ENCODE measurements at regions not wholly inside any gene's neighbourhood (a gene's known extent, or its start where the extent isn't known, plus 50 kb on each side); places are given as distances from the start of the nearest gene placed in this dataset.

DNA sequence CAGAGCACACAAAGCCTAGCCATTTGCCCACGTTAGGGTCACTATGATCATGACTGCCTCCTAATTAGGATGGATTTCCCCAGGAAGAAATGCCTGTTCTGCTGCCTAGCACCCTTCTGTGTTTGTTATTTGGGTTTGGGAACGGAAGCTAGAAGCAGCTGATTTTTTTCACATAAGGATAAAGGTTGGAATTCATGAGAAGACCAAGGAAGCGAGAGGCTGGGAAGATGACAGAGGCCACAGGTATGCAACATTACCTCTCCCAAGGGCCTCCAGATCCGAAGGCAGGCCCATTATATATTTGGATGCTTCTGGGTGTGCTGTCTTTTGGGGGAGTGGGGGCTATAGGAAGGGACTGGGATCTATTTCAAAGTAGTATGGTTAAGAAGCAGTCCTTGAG, 204.7 kb downstream of the FBXO15 start:
- ChIA-PET POLR2A (no interaction called here), CTCF (no interaction called here), RAD21 (ENCODE audit: low non-redundant PET in 1 of 2, low total read pairs in 2 of 2, uncharacterized antibody in 2 of 2, unreplicated experiment in 2 of 2) (no interaction called here)
- H3K4me1 ChIP-seq (ENCODE audit: control insufficient read depth in 1 of 2, insufficient read depth in 2 of 2, low read length in 2 of 2), result no peaks in the 10 kb centered on the region
- DNase-seq (ENCODE audit: low read depth, low spot score) (no peak), ATAC-seq (no peak)
- no peak overlapping the region for H3K4me2 ChIP-seq (ENCODE audit: low read length)
- H3K27me3 ChIP-seq (ENCODE audit: insufficient read depth, low read length), result no peaks in the 10 kb centered on the region
- BruUV-seq (replicated peaks), result no TSS peak
- TF ChIP-seq YY1 (IDR thresholded peaks at IDR 0.05; ENCODE audit: extremely low read depth, insufficient replicate concordance, low read depth, low read length) (no peak), POLR2AphosphoS5 (IDR thresholded peaks at IDR 0.05; ENCODE audit: low read depth, low read length) (no peak), SP1 (IDR thresholded peaks at IDR 0.05; ENCODE audit: low read depth) (no peak), EGR1 (IDR thresholded peaks at IDR 0.05; ENCODE audit: low read depth) (no peak), ZBTB33 (IDR thresholded peaks at IDR 0.05; ENCODE audit: extremely low read depth, insufficient replicate concordance, low read length) (no peak), POLR2A (IDR thresholded peaks at IDR 0.05; ENCODE audit: borderline replicate concordance, extremely low read depth, insufficient read depth, insufficient read length) (no peak), SRF (IDR thresholded peaks at IDR 0.05; ENCODE audit: low read depth) (no peak), REST (IDR thresholded peaks at IDR 0.05; ENCODE audit: low read depth) (no peak), EZH2phosphoT487 (IDR thresholded peaks at IDR 0.05; ENCODE audit: borderline replicate concordance) (no peak), FOSL1 (IDR thresholded peaks at IDR 0.05; ENCODE audit: low read depth) (no peak), CEBPB (IDR thresholded peaks at IDR 0.05; ENCODE audit: low read depth) (no peak), ZFX (IDR thresholded peaks at IDR 0.05) (no peak), JUND (IDR thresholded peaks at IDR 0.05) (no peak), ZNF274 (IDR thresholded peaks at IDR 0.05; ENCODE audit: low read depth, low read length) (no peak)
- TF ChIP-seq, protein P1, sequence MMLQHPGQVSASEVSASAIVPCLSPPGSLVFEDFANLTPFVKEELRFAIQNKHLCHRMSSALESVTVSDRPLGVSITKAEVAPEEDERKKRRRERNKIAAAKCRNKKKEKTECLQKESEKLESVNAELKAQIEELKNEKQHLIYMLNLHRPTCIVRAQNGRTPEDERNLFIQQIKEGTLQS (IDR thresholded peaks at IDR 0.05), result no peak
- TF ChIP-seq, protein P2, sequence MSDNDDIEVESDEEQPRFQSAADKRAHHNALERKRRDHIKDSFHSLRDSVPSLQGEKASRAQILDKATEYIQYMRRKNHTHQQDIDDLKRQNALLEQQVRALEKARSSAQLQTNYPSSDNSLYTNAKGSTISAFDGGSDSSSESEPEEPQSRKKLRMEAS (IDR thresholded peaks at IDR 0.05), result no peak
- no peaks in the 10 kb centered on the region for H4K20me1 ChIP-seq (ENCODE audit: insufficient read depth)
- H3K4me3 ChIP-seq (replicated peaks in 1 of 2; ENCODE audit: low read depth in 1 of 2, low read length in 2 of 2), result no peak overlapping the region
- no peaks in the 10 kb centered on the region for H3K36me3 ChIP-seq (ENCODE audit: control insufficient read depth in 1 of 2, insufficient read depth in 2 of 2, low read length in 2 of 2)
- no peak overlapping the region for H3K9ac ChIP-seq (ENCODE audit: low read length)
- no peak overlapping the region for H2AFZ ChIP-seq (ENCODE audit: low read depth, low read length, poor library complexity, severe bottlenecking)
- no peak overlapping the region for H3K27ac ChIP-seq (ENCODE audit: low read depth, low read length)
- H3K9me2 ChIP-seq (ENCODE audit: insufficient read depth), result no peaks in the 10 kb centered on the region
- H3K79me2 ChIP-seq (ENCODE audit: insufficient read depth, low read length), result no peaks in the 10 kb centered on the region
- H3K9me3 ChIP-seq (ENCODE audit: control insufficient read depth in 1 of 2, insufficient read depth in 1 of 2, low read depth in 1 of 2, low read length in 2 of 2), result peaks cover 3 to 6% of the 10 kb centered on the region in 2 experiments; a peak in 2 of 4 replicates
- intact Hi-C loops (cut with micrococcal nuclease), result no loop called here
